HG03097 (cell line): ENCODE measurements at regions not wholly inside any gene's neighbourhood (a gene's known extent, or its start where the extent isn't known, plus 50 kb on each side); places are given as distances from the start of the nearest gene placed in this dataset.
"Not testable (repeated sequence)": the region's sequence is repeated elsewhere in the genome, so short reads cannot be mapped to it uniquely, and the experiment has no call there.

Experiments
- ATAC-seq: cut with Tn5 transposase; IDR thresholded peaks from one replicate; pipeline ENCODE4 v1.9.1; 2021; ENCODE audit not compliant: unreplicated experiment, low FRiP score

DNA sequence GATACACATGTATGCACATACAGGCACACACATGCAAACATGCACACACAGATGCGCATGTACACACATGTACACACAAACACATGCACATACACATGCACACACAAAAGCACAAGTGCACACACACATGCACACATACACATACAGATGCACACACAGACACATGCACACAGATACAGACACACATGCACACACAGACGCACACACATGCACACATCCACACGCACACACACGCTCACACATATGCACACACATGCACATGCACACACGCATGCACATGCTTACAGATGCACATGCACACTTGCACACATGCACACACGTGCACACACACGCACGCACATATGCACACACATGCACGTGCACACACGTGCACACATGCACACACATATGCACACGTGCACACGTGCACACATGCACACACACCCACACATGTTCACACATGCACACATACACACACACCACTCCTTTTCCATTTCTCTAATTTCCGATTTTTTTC lies 283.8 kb upstream of the FRG2C start:
- ATAC-seq: no peak

DNA sequence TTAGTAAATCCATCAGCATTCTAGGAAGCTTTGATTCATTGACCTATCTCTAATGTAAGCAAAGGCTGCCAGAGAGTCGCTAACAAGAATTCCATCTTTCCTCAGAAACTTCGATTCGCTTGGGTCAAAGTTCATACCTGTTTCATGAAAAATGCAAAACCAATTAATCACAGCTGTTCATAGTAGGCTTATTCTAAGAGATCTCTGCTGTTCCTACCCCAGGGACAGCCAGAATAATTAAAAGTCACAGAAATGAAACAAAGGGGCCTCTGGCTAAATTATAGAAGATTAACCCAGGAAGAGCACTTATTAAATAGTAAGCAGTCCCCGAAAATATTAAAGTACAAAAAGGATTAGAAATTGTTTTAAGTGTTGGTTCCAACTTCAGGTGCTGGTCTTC lies 280.1 kb upstream of the FRG2C start:
- ATAC-seq: not testable (repeated sequence)

DNA sequence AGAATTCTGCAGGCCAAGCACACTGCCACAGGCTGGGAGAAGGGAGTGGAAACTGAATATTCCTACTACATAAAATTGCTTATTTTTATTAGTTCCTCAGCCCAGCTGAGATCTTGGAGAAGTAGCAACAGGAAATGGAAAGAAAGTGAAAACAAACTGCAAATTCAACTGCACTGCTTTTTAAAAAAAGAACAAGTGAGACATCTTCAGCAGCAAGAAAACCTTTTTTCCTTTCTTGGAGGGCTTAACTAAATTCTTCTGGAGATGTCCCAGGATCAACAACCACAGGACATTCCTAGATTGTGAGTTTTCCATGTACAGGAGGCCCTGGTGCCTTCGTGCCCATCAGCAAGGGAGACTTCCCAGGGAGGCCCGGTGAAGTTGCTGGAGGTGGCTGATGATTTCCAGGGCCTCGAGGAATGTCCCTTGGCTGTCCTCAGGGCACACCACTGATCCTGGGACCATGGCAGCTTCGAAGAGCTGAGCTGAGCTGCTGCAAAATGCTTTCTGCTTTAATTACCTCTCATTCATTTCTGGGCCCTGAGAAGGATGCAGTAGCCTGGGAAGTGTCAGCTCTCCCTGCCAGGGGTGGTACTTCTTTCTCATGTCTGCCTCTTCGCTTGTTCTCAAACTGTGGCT lies 275.5 kb upstream of the FRG2C start:
- ATAC-seq: not testable (repeated sequence)

DNA sequence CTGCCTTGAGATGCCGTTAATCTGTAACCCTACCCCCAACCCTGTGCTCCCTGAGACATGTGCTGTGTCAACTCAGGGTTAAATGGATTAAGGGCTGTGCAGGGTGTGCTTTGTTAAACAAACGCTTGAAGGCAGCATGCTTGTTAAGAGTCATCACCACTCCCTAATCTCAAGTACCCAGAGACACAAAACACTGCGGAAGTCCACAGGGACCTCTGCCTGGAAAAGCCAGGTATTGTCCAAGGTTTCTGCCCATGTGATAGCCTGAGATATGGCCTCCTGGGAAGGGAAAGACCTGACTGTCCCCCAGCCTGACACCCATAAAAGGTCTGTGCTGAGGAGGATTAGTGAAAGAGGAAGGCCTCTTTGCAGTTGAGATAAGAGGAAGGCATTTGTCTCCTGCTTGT lies 270.8 kb upstream of the FRG2C start:
- not testable (repeated sequence) for ATAC-seq

DNA sequence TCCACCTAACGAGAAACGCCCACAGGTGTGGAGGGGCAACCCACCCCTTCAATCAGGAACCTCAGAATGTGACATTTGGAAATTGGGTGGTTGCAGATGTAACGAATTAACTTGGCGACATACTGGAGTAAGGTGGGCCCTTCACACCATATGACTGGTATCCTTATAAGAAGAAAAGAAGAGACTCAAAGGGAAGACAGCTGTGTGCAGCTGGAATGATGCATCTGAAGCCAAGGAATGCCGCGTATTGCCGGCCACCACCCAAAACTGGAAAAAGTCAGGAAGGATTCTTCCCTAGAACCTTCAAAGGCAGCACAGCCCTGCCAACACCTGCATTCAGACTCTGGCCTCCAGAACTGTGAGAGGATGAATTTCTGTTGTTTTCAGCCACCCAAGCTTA lies 270.0 kb upstream of the FRG2C start:
- ATAC-seq: not testable (repeated sequence)

DNA sequence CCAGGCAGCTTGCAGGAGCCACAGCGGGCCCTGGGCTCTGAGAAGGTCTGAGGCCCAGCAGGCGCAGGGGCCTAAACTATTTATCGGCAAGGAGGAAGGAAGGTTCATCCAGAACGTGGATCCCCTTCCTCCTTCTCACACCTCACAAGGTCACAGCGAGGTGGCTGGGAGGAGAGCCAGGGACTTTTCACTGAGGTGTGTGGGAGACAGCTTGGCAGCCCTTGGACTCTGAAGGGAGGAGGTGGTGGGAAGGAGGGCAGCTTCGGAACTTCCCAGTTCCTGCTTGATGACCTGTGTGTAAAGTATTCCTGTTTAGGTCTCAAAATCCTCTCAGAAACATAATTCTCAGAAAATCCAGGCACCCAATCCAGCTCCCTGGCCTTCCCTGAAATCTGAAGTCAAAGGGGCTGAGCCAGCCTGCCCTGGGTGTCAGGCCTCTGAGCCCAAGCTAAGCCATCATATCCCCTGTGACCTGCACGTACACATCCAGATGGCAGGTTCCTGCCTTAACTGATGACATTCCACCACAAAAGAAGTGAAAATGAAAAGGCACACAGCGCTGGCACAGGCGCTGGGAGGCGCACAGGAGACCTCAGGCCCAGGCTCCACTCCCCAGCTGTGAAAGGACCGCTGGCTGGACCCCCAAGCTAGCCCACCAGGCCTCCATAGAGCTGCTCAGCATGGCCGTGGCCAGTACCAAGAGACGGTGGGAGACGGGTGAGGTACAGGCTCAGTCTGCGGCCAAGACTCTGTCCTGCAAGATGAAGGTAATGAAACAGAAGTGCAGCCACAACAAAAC lies 269.4 kb upstream of the FRG2C start:
- not testable (repeated sequence) for ATAC-seq

DNA sequence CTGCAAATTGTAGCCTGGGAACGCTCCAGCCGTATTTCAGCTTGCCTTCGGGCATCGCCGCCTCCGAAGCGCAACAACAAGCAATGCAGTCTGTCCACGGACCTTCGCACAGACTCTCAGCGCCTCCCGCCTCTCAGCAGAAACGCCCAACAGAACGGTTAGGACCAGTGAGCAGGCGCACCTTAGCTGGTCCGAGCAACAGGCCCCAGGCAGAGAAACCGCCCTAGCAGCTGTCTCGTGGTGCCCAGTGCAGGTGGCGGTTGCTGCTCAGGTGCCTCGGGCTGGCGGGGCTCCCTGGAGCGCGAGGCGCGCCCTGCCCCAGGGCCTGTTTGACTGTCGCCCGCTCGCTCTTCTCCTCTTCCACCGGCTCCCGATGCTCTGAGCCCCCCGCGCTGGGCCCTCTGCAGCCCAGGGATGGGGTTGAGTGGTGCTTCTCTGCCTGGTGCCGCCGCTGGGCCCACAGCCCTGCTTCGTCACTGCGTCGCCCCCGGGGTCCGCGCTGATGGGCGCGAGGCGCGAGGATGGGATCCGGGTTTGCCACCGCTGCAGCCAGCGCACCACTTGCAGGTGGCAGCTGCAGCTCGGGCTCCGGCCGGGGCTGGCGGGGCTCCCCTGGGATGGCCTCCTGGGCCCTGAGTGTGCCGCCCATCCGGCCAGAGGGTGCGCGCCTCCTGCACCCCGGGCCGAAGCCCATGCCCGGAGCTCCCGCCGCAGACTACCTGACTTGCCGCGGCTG lies 268.4 kb upstream of the FRG2C start:
- no peak for ATAC-seq

DNA sequence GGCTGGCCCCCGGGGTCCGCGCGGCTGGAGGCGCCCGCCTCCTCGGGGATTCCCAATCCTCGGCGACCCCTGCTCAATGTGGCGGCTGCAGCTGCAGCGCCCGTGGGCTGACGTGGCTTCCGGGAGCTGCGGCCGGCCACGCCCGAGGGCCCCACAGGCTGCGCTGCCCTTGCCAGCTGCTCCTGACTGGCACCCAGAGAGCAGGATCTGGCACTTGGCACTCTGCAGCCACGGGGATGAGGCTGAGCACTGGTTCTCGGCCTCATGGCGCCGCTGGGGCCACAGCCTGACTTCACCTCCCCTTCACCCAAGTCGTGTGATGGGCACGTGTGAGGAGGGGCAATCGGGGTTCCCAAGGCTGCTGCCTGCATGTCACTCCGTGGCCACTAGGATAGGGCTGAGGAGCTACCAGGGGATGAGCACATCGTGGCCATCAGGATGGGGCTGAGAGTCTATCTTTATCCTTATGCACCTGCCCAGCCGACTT lies 267.8 kb upstream of the FRG2C start:
- ATAC-seq: no peak

DNA sequence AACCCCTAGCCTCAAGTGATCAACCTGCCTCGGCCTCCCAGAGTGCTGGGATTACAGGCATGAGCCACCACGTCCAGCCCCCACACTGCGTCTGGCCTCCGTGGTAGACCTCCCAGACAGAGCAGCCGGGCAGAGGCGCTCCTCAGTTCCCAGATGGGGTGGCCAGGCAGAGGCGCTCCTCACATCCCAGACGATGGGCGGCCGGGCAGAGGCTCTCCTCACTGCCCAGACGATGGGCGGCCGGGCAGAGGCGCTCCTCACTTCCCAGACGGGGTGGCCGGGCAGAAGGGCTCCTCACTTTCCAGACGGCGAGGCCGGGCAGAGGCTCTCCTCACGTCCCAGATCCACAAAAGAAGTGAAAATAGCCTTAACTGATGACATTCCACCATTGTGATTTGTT lies 266.6 kb upstream of the FRG2C start:
- ATAC-seq: not testable (repeated sequence)

DNA sequence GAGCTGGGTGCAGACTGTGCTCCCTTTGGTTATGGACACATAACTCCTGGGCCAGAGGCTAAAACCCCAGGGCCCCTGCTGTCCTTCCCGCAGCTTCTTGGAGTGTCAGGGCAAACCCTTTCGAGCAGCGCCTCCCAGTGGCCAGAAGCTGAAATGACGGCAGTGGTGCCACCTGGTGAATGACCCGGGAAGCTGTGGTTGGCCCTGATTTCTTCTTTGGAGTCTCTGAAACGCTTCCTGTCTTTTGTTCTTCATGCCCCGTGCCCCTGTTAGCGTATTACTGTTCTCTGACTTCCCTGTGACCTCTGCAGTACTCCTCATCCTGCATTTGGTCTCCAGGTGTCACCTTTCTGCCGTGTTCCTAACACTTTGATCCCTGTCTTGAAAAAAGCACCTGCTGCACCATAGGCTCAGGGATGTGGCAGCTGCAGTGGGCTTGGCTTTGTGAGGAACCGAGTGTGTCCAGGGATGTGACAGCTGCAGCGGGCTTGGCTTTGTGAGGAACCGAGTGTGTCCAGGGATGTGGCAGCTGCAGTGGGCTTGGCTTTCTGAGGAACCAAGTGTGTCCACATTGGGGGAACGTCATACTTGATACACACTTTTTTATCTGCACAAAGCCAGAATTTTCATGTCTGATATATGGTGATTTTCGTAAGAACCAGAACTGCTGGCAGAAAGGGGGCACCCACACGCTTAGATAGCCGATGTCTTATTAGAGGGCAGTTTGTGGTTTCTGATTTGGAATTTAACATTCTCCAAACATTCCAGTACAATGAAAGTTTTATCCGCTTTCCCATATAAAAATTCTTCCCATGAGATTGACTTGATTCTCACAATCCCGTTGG lies 241.8 kb upstream of the FRG2C start:
- not testable (repeated sequence) for ATAC-seq

DNA sequence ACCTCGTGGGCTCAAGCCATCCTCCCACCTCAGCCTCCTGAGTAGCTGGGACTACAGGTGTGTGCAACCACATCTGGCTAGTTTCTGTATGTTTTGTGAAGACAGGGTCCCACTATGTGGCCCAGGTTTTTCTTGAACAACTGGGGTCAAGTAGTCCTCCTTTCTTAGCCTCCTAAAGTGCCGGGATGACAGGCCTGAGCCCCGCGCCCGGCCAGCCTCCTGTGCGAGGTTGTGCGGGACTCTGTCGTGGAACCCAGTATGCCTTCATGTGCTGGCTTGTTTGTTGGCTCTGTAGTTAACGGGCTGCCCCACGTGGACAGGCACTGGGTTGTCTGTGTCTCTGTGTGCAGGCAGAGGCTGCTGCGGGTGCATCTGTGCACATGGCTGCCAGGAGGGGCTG lies 238.7 kb upstream of the FRG2C start:
- ATAC-seq: not testable (repeated sequence)

DNA sequence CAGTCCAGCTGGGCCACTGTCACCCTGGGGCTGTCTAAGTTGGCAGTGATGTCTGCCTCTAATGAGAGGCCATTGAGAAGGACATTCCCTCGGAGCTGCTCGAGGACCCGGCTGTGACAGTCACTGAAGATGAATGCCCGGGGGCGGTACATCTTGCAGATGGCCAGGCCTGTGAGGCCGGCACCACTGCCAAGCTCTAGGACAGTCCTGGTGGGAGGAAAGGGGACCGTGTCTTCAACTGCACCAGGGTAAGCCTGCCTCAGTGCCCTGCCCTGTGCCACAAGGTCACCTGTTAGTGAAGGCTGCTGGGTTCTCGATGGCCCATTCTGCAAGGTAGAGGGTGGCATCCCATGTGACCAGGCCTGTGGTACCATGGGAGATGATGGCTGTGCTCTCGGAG lies 236.6 kb upstream of the FRG2C start:
- not testable (repeated sequence) for ATAC-seq

DNA sequence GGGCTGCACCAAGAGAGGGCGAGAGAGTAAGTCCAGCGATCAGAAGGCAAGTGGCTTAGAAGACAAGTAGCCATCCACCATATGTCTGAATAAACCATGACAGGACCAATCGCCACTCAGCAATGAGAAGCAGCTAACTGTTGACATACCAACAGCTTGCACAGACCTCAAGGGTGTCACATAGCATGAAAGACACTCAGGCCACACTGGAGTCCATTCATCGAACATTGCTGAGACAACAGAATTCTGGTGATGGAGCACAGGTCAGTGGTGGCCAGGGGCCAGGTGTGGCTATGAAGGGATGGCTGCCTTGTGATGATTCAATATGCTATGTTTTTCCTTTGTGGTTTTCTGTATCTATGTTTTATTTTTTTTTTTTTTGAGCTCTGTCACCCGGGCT lies 236.2 kb upstream of the FRG2C start:
- not testable (repeated sequence) for ATAC-seq

DNA sequence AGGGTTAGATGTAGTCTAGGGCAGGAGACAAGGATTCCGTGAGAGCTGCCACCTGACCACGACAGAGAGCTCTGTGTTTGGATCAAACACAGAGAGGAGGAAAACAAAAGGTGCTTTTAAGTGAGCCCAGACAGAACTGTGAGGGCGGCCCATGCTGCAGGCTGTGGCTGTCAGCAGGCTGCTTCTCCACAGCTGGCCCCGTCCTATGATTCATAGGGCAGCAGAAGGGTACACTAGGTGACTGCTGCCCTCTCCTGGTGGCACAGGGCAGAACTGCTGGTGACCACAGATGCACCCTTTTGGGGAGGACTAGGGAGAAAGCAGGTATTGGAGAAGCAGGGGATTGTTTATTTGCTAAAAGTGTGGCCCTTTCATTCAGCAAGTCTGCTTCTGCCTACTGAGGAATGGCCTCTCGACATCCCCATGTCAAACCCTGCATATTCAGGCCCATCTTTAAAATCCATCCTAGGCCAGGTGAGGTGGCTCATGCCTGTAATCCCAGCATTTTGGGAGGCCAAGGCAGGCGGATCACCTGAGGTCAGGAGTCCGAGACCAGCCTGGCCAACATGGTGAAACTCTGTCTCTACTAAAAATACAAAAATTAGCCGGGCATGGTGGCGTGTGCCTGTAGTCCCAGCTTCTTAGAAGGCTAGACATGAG lies 234.4 kb upstream of the FRG2C start:
- ATAC-seq: not testable (repeated sequence)

DNA sequence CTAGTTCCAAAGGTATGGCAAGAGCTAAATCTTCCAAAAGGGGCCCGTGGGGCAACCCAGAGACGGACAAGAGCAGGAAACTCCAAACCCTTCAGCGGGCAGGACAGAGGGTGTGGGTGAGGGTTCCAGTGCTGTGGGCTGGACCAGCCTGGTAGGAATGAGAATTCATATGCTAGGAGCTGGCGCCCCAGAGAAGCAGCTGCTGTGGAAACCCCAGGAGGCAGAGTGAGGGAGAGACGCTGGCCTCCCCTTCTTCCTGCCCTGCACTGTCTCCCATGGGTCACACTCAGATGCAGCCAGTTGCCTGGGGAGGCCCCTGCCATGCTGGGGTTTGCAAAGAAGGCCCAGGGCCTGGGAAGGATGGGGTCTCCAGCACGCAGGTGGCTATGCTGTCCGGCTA lies 233.7 kb upstream of the FRG2C start:
- not testable (repeated sequence) for ATAC-seq

DNA sequence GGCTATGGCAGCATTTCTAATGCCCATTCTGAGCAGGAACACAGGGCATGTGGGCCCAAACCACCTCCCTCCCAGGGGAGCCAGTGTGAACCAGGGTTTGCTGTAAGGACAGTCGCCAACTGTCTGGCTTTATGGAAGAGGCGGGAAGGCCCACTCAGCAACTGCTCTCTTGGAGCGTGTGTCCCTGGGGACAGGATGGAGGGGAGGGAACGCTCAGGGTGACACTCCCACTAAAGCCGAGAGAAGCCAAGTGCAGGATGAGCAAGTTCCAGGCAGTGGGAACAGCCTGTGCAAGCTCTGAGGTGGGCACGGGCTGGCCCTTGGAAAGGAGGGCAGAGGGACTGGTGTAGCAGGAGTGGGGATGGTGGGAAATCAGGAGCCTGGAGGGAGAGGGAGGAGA lies 233.0 kb upstream of the FRG2C start:
- not testable (repeated sequence) for ATAC-seq

DNA sequence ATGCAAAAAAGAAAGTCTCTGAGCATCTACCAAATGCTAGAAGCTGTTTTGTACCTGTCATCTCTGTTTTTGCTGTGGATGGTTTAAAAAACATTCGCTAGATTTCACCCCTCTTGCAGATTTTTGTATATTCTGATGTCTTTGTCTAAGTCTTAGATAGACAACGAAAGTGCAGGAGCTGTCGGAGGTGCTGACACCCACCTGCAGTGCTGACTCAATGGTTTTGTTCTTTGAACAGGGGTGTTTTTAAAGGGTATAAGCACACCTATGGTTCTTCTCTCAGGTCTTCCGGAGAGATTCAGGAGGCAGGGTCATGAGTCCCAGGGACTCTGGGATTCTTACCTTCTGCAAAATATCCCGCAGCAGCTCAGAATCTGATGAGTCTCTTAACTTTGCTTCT lies 231.7 kb upstream of the FRG2C start:
- ATAC-seq: not testable (repeated sequence)

DNA sequence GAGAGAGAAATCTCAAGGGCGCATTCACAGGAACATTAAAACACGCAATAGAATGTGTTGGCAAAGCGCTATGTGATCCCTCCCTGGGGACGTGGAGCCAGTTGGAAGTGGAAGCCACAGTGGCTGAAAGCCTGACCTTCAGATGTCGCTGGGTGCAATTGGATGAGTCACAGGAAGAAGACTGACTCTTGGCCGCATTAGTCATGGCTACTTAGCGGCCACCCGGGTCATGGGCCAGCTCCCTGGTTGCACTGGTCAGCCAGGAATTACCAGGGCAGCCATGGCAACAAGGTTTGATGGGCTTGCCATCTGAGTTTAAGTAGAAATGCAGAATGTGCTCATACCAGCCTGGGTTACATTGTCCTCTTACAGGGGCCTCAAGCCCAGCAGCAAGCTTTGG lies 231.2 kb upstream of the FRG2C start:
- not testable (repeated sequence) for ATAC-seq

DNA sequence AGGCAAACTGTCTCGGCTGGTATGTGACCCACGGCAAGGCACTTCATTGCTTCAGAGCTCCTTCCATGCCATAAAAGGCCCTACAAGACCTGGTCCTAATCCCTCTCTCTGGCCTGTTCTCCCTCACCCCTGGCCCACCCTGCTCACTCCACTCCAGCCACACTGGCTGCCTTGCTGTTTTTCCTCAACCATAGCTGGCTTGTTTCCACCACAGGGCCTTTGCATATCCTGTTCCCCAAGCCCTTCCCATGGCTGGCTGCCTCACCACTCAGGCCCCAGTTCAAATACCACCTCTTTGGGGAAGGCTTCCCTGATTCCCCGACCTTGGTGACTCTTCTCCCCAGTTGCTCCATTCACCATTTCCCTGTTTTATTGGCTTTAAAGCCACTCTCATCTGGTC lies 230.8 kb upstream of the FRG2C start:
- ATAC-seq: not testable (repeated sequence)
